Endothelial cell of umbilical vein (primary cell): ENCODE measurements at regions not wholly inside any gene's neighbourhood (a gene's known extent, or its start where the extent isn't known, plus 50 kb on each side); places are given as distances from the start of the nearest gene placed in this dataset.

Experiments
- BruUV-seq: library from RNA; stranded (reverse); fragments of 400-500 nt; replicated peaks from 2 replicates; lab custom pipeline; 2021; lab: Mats Ljungman, UMichigan
- CTCF ChIA-PET: fragments of 300-600, 350-600 bp; sonication (Branson Sonifier 250); formaldehyde crosslinking; loops from one replicate; lab custom pipeline; 2021; ENCODE audit warnings: antibody characterized with exemption, inconsistent platforms; lab: Charles Lee
- POLR2A ChIA-PET: fragments of 300-600, 350-600 bp; sonication (Branson Sonifier 250); formaldehyde crosslinking; loops from one replicate; lab custom pipeline; 2021; ENCODE audit warnings: antibody characterized with exemption, inconsistent platforms; lab: Charles Lee
- DNase-seq: peaks from one replicate; pipeline ENCODE4 v3.0.0-alpha.2; 2011; ENCODE audit warnings: low read depth, low spot score
- FAIRE-seq: peaks from 2 replicates; lab custom pipeline; 2011; peaks lifted over from hg19 to GRCh38; lab: Jason Lieb, UNC
- H2AFZ ChIP-seq: 2 replicates; pipeline ENCODE4 v1.6.0; 2012; ENCODE audit warnings: low read depth, low read length, control low read depth, inconsistent platforms
- H3K27ac ChIP-seq: 2 replicates; pipeline ENCODE4 v1.5.1; 2011; ENCODE audit warnings: low read depth, mild to moderate bottlenecking, control low read depth, low read length, moderate library complexity; ENCODE audit not compliant: insufficient read depth
- H3K27me3 ChIP-seq, 2 experiments: 2 replicates each; pipeline versions ENCODE4 v1.6.0 to v1.6.1; 2011; ENCODE audit warnings: low read length in 2 of 2, mixed read lengths in 1 of 2; ENCODE audit not compliant: control insufficient read depth in 2 of 2, insufficient read depth in 2 of 2
- H3K36me3 ChIP-seq, 2 experiments: 2 replicates in 1 of 2; 3 replicates in 1 of 2; pipeline ENCODE4 v1.5.1; 2011; ENCODE audit warnings: low read length in 2 of 2, mild to moderate bottlenecking in 1 of 2, moderate library complexity in 1 of 2; ENCODE audit not compliant: control insufficient read depth in 2 of 2, insufficient read depth in 2 of 2; ENCODE audit errors: extremely low read depth in 1 of 2
- H3K4me1 ChIP-seq: 3 replicates; pipeline ENCODE4 v1.5.1; 2011; ENCODE audit warnings: mild to moderate bottlenecking, low read length; ENCODE audit not compliant: control insufficient read depth, insufficient read depth; ENCODE audit errors: extremely low read depth
- H3K4me2 ChIP-seq: 2 replicates; pipeline ENCODE4 v1.6.1; 2011; ENCODE audit warnings: low read length, control low read depth, mixed read lengths; ENCODE audit not compliant: insufficient read depth
- H3K4me3 ChIP-seq, 3 experiments: fragments of 200-600 bp in 1 of 3; sonication (generic), shearing (Covaris generic) in 1 of 3; replicated peaks in 1 of 3; 2 replicates each; pipeline ENCODE4 v1.5.1; 2011 to 2016; ENCODE audit warnings: control low read depth in 3 of 3, low read length in 3 of 3, mild to moderate bottlenecking in 2 of 3, inconsistent platforms in 1 of 3, low read depth in 1 of 3, moderate library complexity in 1 of 3; ENCODE audit not compliant: insufficient read depth in 1 of 3
- H3K79me2 ChIP-seq: 2 replicates; pipeline ENCODE4 v1.6.0; 2012; ENCODE audit warnings: low read length, inconsistent platforms; ENCODE audit not compliant: control insufficient read depth, insufficient read depth
- H3K9ac ChIP-seq: replicated peaks from 2 replicates; pipeline ENCODE3; 2011; ENCODE audit warnings: low read length, control low read depth; ENCODE audit not compliant: insufficient read depth; ENCODE audit errors: extremely low read depth
- H3K9me1 ChIP-seq: replicated peaks from 3 replicates; pipeline ENCODE4 v1.6.0; 2011; ENCODE audit warnings: mild to moderate bottlenecking, low read length; ENCODE audit not compliant: control insufficient read depth, insufficient read depth; ENCODE audit errors: extremely low read depth
- H3K9me3 ChIP-seq: replicated peaks from 2 replicates; pipeline ENCODE4 v1.5.1; 2012; ENCODE audit warnings: low read length, inconsistent platforms; ENCODE audit not compliant: control insufficient read depth, insufficient read depth
- H4K20me1 ChIP-seq: replicated peaks from 2 replicates; pipeline ENCODE3; 2011; ENCODE audit warnings: mild to moderate bottlenecking, low read length; ENCODE audit not compliant: control insufficient read depth, insufficient read depth; ENCODE audit errors: extremely low read depth
- EZH2 ChIP-seq: IDR thresholded peaks from 2 replicates; pipeline ENCODE4 v1.6.1; 2012; ENCODE audit warnings: borderline replicate concordance, low read depth, mild to moderate bottlenecking, moderate library complexity, low read length, inconsistent platforms; ENCODE audit not compliant: severe bottlenecking
- FOS ChIP-seq: IDR thresholded peaks from 2 replicates; pipeline ENCODE4 v1.6.1; 2011; ENCODE audit warnings: mild to moderate bottlenecking, low read length, moderate library complexity, borderline replicate concordance; ENCODE audit not compliant: insufficient read depth
- GATA2 ChIP-seq: IDR thresholded peaks from 2 replicates; pipeline ENCODE4 v1.7.0; 2011; ENCODE audit warnings: low read depth, mild to moderate bottlenecking, moderate library complexity, mixed read lengths, low read length; ENCODE audit not compliant: insufficient read length, insufficient read depth
- JUN ChIP-seq: IDR thresholded peaks from 2 replicates; pipeline ENCODE4 v1.6.1; 2011; ENCODE audit warnings: borderline replicate concordance, low read depth; ENCODE audit not compliant: insufficient read length, insufficient read depth
- POLR2A ChIP-seq: IDR thresholded peaks from 2 replicates; pipeline ENCODE4 v1.6.1; 2012; ENCODE audit warnings: low read depth, mild to moderate bottlenecking, control low read depth, low read length
- POLR2AphosphoS5 ChIP-seq: IDR thresholded peaks from 2 replicates; pipeline ENCODE4 v1.6.1; 2012; ENCODE audit warnings: low read depth, mild to moderate bottlenecking, control low read depth, low read length, moderate library complexity; ENCODE audit not compliant: insufficient read depth
- dilution Hi-C: fragments of 300-500 bp; cut with MboI; formaldehyde crosslinking; loops from one replicate; pipeline ENCODE4 v1.15.0; 2019; ENCODE audit warnings: low sequenced_read_pairs; ENCODE audit not compliant: extremely low pct_ligation_motif_present
- intact Hi-C: fragments of 100-400 bp; cut with micrococcal nuclease; formaldehyde crosslinking; loops from one replicate; pipeline ENCODE4 v1.10.0; 2022
- TF ChIP-seq, protein P1 (sequence below): IDR thresholded peaks from 2 replicates; pipeline ENCODE4 v1.6.1; 2011; ENCODE audit not compliant: insufficient read depth, insufficient read length
- TF ChIP-seq, protein P2 (sequence below), 2 donors: IDR thresholded peaks; 1 replicate in 1 of 2; 2 replicates in 1 of 2; pipeline ENCODE4 v1.5.1; 2011; ENCODE audit warnings: low read length in 2 of 2, mild to moderate bottlenecking in 2 of 2, moderate library complexity in 2 of 2, control low read depth in 1 of 2, inconsistent platforms in 1 of 2, low read depth in 1 of 2; ENCODE audit not compliant: insufficient read depth in 1 of 2; ENCODE audit errors: extremely low read depth in 1 of 2

DNA sequence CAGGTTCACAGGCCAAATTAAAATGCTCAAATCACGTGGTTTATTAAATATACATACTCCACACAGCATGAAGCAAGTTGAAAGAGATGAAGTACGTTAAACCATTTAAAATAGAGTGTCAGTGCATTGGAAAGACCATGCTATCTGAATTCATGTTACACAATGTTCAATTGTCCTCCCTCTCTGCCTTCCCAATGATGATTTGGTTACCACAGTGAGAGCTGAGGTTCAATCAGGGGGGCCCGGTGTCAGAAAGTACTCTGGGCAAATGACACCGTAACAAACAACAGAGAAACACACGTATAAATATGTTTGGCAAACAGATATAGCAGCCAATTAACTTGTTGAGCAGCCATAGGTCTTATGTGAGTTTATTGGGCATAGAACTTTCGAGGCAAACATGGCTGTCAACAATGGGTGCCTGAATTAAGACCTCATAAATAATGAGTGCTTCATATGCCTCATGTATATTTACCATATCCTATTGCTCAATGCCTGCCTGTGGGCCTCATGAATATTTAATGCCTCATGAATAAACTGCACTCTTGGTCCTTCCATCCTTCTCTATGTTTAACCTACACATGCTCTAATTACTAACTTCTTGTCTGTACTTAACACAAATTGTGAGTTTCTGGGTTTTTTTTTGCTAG, 641.5 kb downstream of the PLOD2 start:
- Histone ChIP-seq H2AFZ (no peak overlapping the region), H3K4me2 (no peak overlapping the region), H3K27ac (no peak overlapping the region), H3K79me2 (no peaks in the 10 kb centered on the region), H3K9me3 (no peaks in the 10 kb centered on the region), H4K20me1 (no peaks in the 10 kb centered on the region), H3K4me1 (no peaks in the 10 kb centered on the region), H3K9me1 (no peaks in the 10 kb centered on the region), H3K27me3 (no peaks in the 10 kb centered on the region), H3K9ac (no peak overlapping the region), H3K36me3 (no peaks in the 10 kb centered on the region), H3K4me3 (no peak overlapping the region)
- POLR2A ChIA-PET, result no interaction called here
- intact Hi-C loops (no loop called here), dilution Hi-C loops (no loop called here)
- BruUV-seq, result no TSS peak
- CTCF ChIA-PET, result no interaction called here
- DNase-seq, result no peak
- no peak for TF ChIP-seq JUN
- TF ChIP-seq EZH2, result no peak
- no peak for TF ChIP-seq FOS
- TF ChIP-seq GATA2, result no peak
- TF ChIP-seq, protein P1, sequence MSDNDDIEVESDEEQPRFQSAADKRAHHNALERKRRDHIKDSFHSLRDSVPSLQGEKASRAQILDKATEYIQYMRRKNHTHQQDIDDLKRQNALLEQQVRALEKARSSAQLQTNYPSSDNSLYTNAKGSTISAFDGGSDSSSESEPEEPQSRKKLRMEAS, result no peak
- TF ChIP-seq, protein P2, sequence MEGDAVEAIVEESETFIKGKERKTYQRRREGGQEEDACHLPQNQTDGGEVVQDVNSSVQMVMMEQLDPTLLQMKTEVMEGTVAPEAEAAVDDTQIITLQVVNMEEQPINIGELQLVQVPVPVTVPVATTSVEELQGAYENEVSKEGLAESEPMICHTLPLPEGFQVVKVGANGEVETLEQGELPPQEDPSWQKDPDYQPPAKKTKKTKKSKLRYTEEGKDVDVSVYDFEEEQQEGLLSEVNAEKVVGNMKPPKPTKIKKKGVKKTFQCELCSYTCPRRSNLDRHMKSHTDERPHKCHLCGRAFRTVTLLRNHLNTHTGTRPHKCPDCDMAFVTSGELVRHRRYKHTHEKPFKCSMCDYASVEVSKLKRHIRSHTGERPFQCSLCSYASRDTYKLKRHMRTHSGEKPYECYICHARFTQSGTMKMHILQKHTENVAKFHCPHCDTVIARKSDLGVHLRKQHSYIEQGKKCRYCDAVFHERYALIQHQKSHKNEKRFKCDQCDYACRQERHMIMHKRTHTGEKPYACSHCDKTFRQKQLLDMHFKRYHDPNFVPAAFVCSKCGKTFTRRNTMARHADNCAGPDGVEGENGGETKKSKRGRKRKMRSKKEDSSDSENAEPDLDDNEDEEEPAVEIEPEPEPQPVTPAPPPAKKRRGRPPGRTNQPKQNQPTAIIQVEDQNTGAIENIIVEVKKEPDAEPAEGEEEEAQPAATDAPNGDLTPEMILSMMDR (IDR thresholded peaks at IDR 0.05; ENCODE audit: extremely low read depth in 1 of 2, insufficient read depth in 1 of 2, low read depth in 1 of 2, low read length in 2 of 2), result no peak
- TF ChIP-seq POLR2A, result no peak
- TF ChIP-seq POLR2AphosphoS5, result no peak
- FAIRE-seq, result no peak
